GM18498 (cell line): ENCODE measurements at regions not wholly inside any gene's neighbourhood (a gene's known extent, or its start where the extent isn't known, plus 50 kb on each side); places are given as distances from the start of the nearest gene placed in this dataset.
"Not testable (repeated sequence)": the region's sequence is repeated elsewhere in the genome, so short reads cannot be mapped to it uniquely, and the experiment has no call there.

ENCODE experiments used
- ATAC-seq: cut with Tn5 transposase; IDR thresholded peaks from one replicate; pipeline ENCODE4 v1.9.1; 2021; ENCODE audit warnings: mild to moderate bottlenecking, moderate library complexity; ENCODE audit not compliant: unreplicated experiment

GRCh38 chr5:93933269-93933668 lies 191.9 kb upstream of the POU5F2 start:
- ATAC-seq: not testable (repeated sequence)

- ATAC-seq: no peak
These were observed 188.7 kb upstream of the POU5F2 start for GRCh38 chr5:93930098-93930497.

GRCh38 chr5:93929131-93929530 lies 187.7 kb upstream of the POU5F2 start:
- no peak for ATAC-seq

- ATAC-seq: no peak
These were observed 185.6 kb upstream of the POU5F2 start for GRCh38 chr5:93926831-93927620.

GRCh38 chr5:93925321-93925720 lies 183.9 kb upstream of the POU5F2 start:
- no peak for ATAC-seq

GRCh38 chr5:93924628-93925027 lies 183.2 kb upstream of the POU5F2 start:
- ATAC-seq: no peak

GRCh38 chr5:93922551-93922950 lies 181.2 kb upstream of the POU5F2 start:
- ATAC-seq: no peak

- no peak for ATAC-seq
These were observed 179.6 kb upstream of the POU5F2 start for GRCh38 chr5:93921001-93921400.

- ATAC-seq: no peak
These were observed 175.5 kb upstream of the POU5F2 start for GRCh38 chr5:93916872-93917271.

- ATAC-seq: peak; percentile 65
These were observed 173.7 kb upstream of the POU5F2 start for GRCh38 chr5:93915142-93915553.

- no peak for ATAC-seq
These were observed 170.2 kb upstream of the POU5F2 start for GRCh38 chr5:93911609-93912008.

- ATAC-seq: no peak
These were observed 168.0 kb upstream of the POU5F2 start for GRCh38 chr5:93909356-93909755.

GRCh38 chr5:93904917-93905316 lies 163.5 kb upstream of the POU5F2 start:
- ATAC-seq: no peak

GRCh38 chr5:93902288-93902687 lies 160.9 kb upstream of the POU5F2 start:
- ATAC-seq: no peak

GRCh38 chr5:93899026-93899600 lies 157.7 kb upstream of the POU5F2 start:
- peak; percentile 88 for ATAC-seq

GRCh38 chr5:93894601-93895354 lies 153.4 kb upstream of the POU5F2 start:
- no peak for ATAC-seq

GRCh38 chr5:93893075-93893474 lies 151.7 kb upstream of the POU5F2 start:
- ATAC-seq: no peak

- ATAC-seq: no peak
These were observed 151.1 kb upstream of the POU5F2 start for GRCh38 chr5:93892481-93892880.

GRCh38 chr5:93891491-93892480 lies 150.4 kb upstream of the POU5F2 start:
- no peak for ATAC-seq

GRCh38 chr5:93890657-93891056 lies 149.3 kb upstream of the POU5F2 start:
- ATAC-seq: no peak

- ATAC-seq: no peak
These were observed 146.3 kb upstream of the POU5F2 start for GRCh38 chr5:93887678-93888077.
